GM18511 (cell line): ENCODE measurements at regions not wholly inside any gene's neighbourhood (a gene's known extent, or its start where the extent isn't known, plus 50 kb on each side); places are given as distances from the start of the nearest gene placed in this dataset.
"Not testable (repeated sequence)": the region's sequence is repeated elsewhere in the genome, so short reads cannot be mapped to it uniquely, and the experiment has no call there.

Source experiments
- ATAC-seq: cut with Tn5 transposase; IDR thresholded peaks from one replicate; pipeline ENCODE4 v1.9.1; 2021; ENCODE audit warnings: mild to moderate bottlenecking, moderate library complexity; ENCODE audit not compliant: unreplicated experiment

DNA sequence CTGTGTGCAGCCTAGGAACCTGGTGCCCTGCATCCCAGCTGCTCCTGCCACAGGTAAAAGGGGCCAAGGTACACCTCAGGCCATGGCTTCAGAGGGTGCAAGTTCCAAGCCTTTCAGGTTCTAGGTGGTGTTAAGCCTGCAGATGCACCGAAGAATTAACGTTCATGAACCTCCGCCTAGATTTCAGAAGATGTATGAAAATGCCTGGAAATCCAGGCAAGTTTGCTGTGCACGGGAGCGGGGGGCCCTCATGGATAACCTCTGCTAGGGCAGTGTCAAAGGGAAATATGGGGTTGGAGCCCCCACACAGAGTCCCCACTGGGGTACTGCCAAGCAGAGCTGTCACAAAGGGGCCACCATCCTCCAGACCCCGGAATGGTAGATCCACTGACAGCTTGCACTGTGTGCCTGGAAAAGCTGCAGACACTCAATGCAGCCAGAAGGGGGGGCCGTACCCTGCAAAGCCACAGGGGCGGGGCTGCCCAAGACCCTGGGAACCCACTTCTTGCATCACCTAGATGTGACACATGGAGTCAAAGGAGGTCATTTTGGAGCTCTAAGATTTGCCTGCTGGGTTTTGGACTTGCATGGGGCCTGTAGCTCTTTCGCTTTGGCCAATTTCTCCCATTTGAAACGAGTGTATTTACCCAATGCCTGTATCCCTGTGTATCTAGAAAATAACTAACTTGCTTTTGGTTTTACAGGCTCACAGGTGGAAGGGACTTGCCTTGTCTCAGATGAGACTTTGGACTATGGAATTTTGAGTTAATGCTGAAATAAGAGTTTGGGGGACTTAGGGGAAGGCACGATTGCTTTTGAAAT lies 145.2 kb upstream of the C1QTNF3 start:
- not testable (repeated sequence) for ATAC-seq

DNA sequence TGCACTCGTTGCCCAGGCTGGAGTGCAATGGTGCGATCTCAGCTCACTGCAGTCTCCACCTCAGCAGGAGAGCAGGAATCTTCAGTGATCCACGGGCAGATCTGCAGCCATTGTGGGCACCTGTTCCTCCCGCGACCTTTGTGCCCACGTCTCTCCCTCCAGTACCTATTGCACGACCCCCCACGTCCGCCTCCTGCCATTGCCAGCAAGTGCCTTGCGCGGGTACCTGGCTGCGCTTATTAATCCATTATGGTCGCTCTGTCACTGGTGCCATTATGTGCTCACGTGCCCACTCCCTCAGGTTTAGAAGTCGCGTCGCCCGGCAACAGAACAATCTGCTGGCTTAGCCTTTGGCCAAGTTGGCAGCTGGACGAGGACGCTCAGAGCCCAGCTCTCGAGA lies 146.2 kb upstream of the C1QTNF3 start:
- ATAC-seq, result not testable (repeated sequence)

DNA sequence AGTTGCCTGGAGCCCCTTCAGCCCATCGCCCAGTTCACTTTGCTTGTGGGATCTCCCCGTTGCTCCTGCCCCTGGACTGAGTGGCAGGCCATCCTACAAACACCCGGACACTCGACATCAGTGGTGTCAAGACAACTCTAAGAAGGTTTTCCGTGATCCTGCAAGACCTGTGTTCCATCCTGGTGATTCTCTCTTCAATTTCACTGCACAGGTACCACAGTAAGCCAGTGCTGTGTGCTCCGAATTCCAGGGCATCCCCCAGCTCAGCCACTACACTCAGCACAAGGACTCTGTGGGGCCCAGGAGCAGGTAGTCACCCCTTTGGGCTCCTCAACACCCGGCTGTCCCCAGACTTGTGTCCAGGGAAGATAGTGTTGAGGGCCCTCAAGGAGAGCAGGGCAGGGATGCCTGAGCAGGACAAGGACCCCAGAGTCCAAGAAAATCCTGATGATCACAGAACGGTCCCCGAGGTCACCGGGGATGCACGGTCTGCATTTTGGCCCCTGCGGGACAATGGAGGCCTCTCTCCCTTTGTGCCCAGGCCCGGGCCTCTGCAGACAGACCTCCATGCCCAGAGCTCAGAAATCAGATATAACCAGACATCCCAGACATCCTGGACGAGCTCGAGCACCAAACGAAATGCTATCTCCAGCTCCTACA lies 146.9 kb upstream of the C1QTNF3 start:
- not testable (repeated sequence) for ATAC-seq

DNA sequence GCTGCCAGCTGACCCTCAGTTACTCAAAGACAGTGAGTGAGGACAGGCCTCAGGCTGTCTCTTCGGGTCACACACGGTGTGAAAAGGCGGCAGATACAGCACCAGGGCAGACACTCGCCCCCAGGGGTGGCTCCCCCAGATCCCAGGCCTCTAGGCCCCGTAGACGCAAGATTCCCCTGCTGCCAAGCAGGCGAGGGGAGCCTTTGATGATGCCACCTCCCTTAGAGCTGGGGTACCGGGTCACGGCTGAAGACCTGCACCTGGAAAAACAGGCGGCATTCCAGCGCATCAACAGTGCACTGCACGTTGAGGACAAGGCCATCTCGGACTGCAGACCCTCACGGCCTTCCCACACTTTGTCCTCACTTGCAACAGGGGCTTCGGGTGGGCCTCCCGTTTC lies 147.5 kb upstream of the C1QTNF3 start:
- ATAC-seq, result not testable (repeated sequence)

DNA sequence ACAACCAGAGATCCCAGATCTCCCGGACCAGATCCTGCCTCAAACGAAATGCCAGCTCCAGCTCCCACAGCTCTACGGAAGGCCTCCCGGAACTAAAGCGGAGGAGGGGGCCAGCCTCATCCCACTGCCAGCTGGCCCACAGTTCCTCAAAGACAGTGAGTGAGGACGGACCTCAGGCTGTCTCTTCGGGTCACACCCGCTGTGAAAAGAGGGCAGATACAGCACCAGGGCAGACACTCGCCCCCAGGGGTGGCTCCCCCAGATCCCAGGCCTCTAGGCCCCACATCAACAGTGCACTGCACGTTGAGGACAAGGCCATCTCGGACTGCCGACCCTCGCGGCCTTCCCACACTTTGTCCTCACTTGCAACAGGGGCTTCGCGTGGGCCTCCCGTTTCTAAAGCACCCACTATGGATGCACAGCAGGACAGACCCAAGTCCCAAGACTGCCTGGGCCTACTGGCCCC lies 148.3 kb upstream of the C1QTNF3 start:
- not testable (repeated sequence) for ATAC-seq

DNA sequence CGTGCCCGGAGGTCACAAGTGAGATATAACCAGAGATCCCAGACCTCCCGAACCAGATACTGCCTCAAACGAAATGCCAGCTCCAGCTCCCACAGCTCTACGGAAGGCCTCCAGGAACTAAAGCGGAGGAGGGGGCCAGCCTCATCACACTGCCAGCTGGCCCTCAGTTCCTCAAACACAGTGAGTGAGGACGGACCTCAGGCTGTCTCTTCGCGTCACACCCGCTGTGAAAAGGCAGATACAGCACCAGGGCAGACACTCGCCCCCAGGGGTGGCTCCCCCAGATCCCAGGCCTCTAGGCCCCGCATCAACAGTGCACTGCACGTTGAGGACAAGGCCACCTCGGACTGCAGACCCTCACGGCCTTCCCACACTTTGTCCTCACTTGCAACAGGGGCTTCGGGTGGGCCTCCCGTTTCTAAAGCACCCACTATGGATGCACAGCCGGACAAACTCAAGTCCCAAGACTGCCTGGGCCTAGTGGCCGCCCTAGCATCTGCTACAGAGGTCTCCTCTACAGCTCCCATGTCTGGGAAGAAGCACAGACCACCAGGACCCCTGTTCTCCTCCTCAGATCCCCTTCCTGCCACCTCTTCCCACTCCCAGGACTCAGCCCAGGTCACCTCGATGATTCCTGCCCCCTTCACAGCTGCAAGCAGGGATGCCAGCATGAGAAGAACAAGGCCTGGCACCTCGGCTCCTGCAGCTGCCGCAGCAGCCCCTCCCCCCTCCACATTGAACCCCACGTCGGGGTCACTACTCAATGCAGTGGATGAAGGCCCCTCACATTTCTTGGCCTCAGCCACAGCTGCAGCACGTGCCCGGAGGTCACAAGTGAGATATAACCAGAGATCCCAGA lies 149.3 kb upstream of the C1QTNF3 start:
- not testable (repeated sequence) for ATAC-seq

DNA sequence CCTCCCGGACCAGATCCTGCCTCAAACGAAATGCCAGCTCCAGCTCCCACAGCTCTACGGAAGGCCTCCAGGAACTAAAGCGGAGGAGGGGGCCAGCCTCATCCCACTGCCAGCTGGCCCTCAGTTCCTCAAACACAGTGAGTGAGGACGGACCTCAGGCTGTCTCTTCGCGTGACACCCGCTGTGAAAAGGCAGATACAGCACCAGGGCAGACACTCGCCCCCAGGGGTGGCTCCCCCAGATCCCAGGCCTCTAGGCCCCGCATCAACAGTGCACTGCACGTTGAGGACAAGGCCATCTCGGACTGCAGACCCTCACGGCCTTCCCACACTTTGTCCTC lies 149.9 kb upstream of the C1QTNF3 start:
- ATAC-seq, result not testable (repeated sequence)

DNA sequence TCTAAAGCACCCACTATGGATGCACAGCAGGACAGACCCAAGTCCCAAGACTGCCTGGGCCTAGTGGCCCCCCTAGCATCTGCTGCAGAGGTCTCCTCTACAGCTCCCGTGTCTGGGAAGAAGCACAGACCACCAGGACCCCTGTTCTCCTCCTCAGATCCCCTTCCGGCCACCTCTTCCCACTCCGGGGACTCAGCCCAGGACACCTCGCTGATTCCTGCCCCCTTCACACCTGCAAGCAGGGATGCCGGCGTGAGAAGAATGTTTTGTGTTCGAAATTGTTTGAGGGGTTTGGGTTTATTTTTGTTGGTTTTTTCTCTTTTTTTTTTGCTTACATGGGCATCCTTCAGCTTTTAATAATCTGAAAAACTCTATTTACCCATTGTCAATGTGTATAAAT lies 150.3 kb upstream of the C1QTNF3 start:
- ATAC-seq, result not testable (repeated sequence)

DNA sequence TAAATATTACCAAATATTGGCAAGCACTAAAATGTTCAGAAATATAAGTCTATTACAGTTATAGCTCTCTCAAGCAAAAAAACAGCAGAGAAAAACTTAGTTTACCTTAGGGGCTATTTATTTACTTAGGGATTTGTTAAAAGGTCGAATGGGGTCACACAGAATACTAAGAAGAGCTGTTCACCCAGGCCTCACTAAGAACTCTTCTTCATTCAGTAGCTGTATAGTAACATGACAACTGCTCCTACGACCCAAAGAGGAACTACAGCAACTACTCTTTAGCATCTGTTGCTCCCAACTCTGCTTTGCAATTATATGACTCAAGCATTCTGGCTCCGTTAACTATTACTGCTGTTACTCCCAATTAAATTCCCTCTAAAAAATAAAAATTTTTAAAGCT lies 150.8 kb upstream of the C1QTNF3 start:
- ATAC-seq, result not testable (repeated sequence)

DNA sequence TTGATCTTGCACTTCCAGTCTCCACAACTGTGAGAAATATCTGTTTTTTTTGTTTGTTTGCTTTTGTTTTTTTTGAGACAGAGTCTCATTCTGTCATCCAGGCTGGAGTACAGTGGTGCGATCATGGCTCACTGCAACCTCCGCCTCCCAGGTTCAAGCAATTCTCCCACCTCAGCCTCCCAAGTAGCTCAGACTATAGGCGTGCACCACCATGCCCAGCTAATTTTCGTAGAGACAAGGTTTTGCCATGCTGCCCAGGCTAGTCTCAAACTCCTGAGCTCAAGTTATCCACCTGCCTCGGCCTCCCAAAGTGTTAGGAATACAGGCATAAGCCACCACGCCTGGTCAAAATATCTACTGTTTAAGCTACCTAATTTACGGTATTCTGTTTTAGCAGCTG lies 153.1 kb upstream of the C1QTNF3 start:
- ATAC-seq, result not testable (repeated sequence)

DNA sequence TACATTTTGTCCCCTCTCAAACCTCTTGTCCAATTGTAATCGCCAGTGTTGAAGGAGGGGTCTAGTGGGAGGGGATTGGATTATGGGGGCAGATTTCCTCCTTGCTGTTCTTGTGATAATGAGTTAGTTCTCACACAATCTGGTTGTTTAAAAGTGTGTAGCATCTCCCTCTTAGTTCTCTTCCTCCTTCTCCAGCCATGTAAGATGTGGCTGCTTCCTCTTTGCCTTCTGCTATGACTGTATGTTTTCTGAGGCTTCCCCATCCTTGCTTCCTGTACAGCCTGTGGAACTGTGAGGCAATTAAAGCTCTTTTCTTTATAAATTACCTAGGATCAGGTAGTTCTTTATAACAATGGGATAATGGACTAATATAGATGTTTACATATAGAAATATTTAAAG lies 162.3 kb upstream of the C1QTNF3 start:
- not testable (repeated sequence) for ATAC-seq

DNA sequence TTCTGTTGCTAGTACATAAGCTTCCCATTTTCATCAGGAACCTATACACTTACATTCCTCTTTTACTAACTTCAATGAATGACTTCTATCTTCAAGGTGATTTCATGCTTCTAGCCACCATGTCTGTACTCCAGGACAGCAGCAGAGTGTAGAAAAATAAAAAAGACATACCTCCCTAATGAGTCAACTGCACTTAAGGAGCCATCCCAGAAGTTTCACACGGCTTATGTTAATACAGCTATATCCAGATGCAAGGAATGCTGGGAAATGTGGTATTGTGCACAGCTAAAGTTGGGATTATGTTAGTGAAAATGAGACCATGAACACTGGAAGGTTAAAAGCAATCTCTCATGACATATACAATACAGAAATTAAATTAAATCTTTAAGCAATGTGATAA lies 174.4 kb upstream of the C1QTNF3 start:
- not testable (repeated sequence) for ATAC-seq

DNA sequence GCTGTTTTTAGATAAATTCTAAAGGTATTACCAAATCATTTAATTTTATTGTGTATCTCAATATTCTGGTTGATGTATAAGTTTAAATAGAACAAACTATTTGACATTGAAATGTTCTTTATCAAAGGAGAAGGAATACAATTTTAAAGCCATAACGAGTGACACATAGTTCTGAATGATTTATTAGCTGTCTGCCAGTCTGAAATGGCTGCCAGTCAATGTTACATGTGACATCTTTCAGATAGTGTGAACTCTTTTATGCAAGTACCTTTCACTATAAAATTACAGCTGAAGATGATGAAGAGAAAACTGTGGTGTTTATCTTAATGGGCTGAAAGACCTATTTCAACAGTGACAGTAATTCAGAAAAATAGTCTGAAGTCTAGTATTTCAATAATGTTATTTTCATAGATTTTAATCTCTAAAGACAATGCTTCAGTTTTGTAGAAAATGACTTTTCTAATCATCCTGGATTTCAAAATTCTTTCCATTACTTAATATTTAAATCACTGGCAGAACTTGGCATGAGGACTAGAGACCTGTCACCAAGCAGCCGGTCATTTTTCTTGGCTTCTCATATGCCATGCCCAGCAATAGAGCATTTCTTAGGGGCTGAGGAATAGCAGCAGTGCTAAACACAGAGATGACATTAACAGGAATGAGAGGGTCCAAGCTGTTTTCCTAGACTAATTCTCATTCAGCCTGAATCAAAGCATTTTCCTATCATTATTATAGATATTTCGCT lies 178.5 kb upstream of the C1QTNF3 start:
- not testable (repeated sequence) for ATAC-seq

DNA sequence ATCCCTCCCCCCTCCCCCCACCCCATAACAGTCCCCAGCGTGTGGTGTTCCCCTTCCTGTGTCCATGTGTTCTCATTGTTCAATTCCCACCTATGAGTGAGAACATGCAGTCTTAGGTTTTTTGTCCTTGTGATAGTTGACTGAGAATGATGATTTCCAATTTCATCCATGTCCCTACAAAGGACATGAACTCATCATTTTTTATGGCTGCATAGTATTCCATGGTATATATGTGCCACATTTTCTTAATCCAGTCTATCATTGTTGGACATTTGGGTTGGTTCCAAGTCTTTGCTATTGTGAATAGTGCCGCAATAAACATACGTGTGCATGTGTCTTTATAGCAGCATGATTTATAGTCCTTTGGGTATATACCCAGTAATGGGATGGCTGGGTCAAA lies 180.1 kb upstream of the C1QTNF3 start:
- not testable (repeated sequence) for ATAC-seq

DNA sequence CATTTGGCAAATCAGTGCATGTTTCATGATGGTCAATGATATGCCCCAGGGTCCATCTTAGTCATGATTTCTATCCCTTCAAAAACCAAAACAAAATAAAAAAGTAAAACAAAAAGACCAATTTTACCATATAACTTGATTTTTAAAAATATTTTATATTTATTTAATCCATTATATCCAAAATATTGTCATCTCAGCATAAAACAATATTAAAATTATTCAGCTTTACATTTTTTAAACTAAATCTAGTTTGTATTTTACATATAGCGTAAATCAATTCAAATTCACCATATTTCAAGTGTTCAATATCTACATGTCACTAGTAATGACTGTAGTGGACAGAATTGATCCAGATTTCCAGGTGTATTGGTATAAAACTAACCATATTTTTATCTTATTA lies 187.4 kb upstream of the C1QTNF3 start:
- ATAC-seq, result not testable (repeated sequence)

DNA sequence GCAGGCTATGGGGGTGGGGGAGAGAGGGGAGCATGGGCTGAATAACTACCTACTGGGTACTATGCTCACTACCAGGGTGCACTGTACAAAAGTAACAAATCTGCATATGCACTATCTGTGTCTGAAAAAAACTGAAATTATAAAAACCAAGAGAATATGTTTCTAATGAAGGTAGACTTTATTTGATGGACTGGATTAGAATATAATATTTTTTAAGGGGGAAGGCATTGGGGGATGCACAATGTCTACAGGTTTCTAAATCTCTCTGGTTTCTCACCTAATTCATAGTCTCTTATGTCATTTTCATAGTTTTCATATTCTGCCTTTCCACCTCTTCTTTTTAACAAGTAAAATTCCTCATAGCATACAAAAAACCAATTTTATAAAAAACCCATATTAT lies 200.8 kb upstream of the C1QTNF3 start:
- ATAC-seq, result not testable (repeated sequence)

DNA sequence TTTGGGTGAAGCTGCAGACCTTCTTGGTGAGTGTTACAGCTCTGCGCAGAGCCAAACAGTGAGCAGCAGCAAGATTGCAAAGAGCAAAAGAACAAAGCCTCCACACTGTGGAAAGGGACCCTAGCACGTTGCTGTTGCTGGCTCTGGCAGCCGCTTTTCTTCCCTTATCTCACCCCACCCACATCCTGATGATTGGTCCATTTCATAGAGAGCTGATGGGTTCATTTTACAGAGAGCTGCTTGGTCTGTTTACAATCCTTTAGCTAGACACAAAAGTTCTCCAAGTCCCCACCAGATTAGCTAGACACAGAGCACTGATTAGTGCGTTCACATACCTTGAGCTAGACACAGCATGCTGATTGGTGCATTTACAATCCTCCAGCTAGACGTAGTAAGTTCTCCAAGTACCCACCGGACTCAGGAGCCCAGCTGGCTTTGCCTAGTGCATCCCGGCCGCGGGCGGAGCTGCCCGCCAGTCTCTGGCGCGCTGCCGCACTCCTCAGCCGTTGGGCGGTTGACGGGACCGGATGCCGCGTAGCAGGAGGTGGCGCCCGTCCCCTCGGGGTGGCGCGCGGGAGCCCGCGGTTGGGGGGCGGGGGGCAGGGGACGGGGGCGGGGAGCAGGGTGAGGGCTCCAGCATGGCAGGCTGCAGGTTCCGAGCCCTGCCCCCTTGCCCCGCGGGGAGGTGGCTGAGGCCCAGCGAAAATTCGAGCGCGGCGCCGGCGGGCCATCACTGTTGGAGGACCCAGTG lies 201.4 kb upstream of the C1QTNF3 start:
- ATAC-seq, result peak; percentile 58

DNA sequence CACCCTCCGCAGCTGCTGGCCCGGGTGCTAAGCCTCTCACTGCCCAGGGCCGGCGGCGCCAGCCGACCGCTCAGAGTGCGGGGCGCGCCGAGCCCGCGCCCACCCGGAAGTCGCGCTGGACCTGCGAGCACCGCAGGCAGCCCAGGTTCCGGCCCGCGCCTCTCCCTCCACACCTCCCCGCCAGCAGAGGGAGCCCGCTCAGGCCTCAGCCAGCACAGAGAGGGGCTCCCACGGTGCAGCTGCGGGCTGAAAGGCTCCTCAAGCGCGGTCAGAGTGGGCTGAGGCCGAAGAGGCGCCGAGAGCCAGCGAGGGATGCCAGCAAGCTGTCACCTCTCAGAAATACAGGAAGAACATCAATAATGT lies 202.0 kb upstream of the C1QTNF3 start:
- ATAC-seq, result peak; percentile 75

DNA sequence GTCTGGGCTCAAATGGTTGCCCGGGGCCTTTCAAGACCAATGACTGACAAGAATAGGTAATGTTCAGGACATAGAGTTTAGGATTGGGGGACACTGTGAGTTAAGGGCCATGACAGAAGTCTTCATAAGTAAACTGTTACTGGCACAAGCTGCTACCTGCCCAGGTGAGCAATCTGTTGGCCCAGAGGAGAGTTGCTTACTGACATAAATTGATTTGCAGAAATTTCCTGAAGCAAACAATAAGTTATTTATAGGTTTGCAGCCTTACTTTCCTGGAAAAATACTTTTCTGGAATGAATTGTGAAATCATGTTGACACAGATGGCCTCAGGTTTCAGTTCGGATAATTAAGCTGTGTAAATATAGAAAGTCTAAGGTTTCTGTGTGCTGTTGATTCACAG lies 202.8 kb upstream of the C1QTNF3 start:
- not testable (repeated sequence) for ATAC-seq

DNA sequence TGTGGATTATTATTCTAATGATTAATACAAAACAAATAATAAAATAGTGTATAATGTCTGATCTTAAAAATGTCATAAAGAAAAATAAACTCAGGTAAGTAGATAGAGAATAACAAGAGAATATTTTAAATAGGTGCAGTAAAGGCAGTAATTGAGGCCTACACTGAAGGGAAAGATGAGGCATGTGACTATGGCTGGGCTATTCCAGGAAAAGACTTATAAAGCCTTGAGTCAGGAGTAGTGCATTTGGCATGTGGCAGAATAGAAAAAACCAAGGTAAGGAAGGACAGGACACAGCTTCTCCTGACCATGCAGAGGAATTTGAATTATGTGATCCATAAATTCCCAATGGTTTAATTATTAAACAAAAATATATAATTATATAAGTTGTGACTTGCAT lies 215.6 kb upstream of the C1QTNF3 start:
- ATAC-seq, result not testable (repeated sequence)
